HepG2 (cell line): ENCODE measurements at regions not wholly inside any gene's neighbourhood (a gene's known extent, or its start where the extent isn't known, plus 50 kb on each side); places are given as distances from the start of the nearest gene placed in this dataset.

Experiments used
- ATAC-seq: fragments of 200-7000 bp; cut with Tn5 transposase; 3 replicates; pipeline ENCODE4 v1.9.1; 2020; ENCODE audit warnings: mild to moderate bottlenecking, moderate library complexity
- BruUV-seq: library from RNA; stranded (reverse); fragments of 400-500 nt; replicated peaks from 2 replicates; lab custom pipeline; 2021; lab: Mats Ljungman, UMichigan
- CTCF ChIA-PET: fragments of 300-600 bp; formaldehyde crosslinking; extraction: SDS; loops from one replicate; lab custom pipeline; 2021; ENCODE audit warnings: low total read pairs, inconsistent platforms, low intra/inter-chr PET ratio; lab: Yijun Ruan, JAX
- POLR2A ChIA-PET: fragments of 350-600 bp; sonication (Branson Sonifier 250); formaldehyde crosslinking; loops from one replicate; lab custom pipeline; 2020; ENCODE audit warnings: antibody characterized with exemption, inconsistent platforms; lab: Yijun Ruan, JAX
- DNase-seq: peaks from one replicate; pipeline ENCODE4 v3.0.0-alpha.2; 2015; ENCODE audit warnings: low spot score
- FAIRE-seq: peaks from 3 replicates; lab custom pipeline; 2011; peaks lifted over from hg19 to GRCh38; lab: Jason Lieb, UNC
- H2AFZ ChIP-seq: one replicate; pipeline ENCODE4 v1.6.1; 2011; ENCODE audit warnings: low read length, inconsistent platforms
- H3K27ac ChIP-seq: fragments of 300-600 bp; 3 replicates; pipeline ENCODE4 v1.8.0; 2011; ENCODE audit warnings: mixed run types, mild to moderate bottlenecking, mixed read lengths, low read length, inconsistent platforms; ENCODE audit not compliant: insufficient read depth; ENCODE audit errors: extremely low read length
- H3K27me3 ChIP-seq, 2 experiments: fragments of 200-600 bp in 1 of 2; 2 replicates in 1 of 2; 3 replicates in 1 of 2; pipeline versions ENCODE4 v1.6.0 to v1.8.0; 2011; ENCODE audit warnings: low read length in 2 of 2, mild to moderate bottlenecking in 2 of 2, moderate library complexity in 2 of 2, inconsistent platforms in 1 of 2; ENCODE audit not compliant: insufficient read depth in 2 of 2, control insufficient read depth in 1 of 2
- H3K36me3 ChIP-seq, 2 experiments: fragments of 200-600 bp in 1 of 2; replicated peaks in 1 of 2; 2 replicates in 1 of 2; 3 replicates in 1 of 2; pipeline versions ENCODE4 v1.5.1 to v1.8.0; 2011; ENCODE audit warnings: low read length in 2 of 2, inconsistent platforms in 1 of 2; ENCODE audit not compliant: insufficient read depth in 2 of 2, control insufficient read depth in 1 of 2
- H3K4me1 ChIP-seq: 2 replicates; pipeline ENCODE4 v1.5.1; 2012; ENCODE audit warnings: low read length, inconsistent platforms; ENCODE audit not compliant: insufficient read depth
- H3K4me2 ChIP-seq: 2 replicates; pipeline ENCODE4 v1.6.0; 2011; ENCODE audit warnings: low read depth, low read length, inconsistent platforms
- H3K4me3 ChIP-seq, 3 experiments: fragments of 200-600 bp in 1 of 3; sonication (generic), shearing (Covaris generic) in 1 of 3; replicated peaks in 1 of 3; 2 replicates each; pipeline ENCODE4 v1.5.1; 2011 to 2016; ENCODE audit warnings: low read length in 3 of 3, inconsistent platforms in 2 of 3, low read depth in 2 of 3, mild to moderate bottlenecking in 2 of 3, control low read depth in 1 of 3, mixed read lengths in 1 of 3; ENCODE audit not compliant: insufficient read depth in 1 of 3
- H3K79me2 ChIP-seq: one replicate; pipeline ENCODE4 v1.6.1; 2011; ENCODE audit warnings: low read length, inconsistent platforms; ENCODE audit not compliant: insufficient read depth
- H3K9ac ChIP-seq: 2 replicates; pipeline ENCODE4 v1.6.0; 2011; ENCODE audit warnings: mild to moderate bottlenecking, low read depth, low read length, inconsistent platforms; ENCODE audit not compliant: insufficient read depth
- H3K9me3 ChIP-seq: 2 replicates; pipeline ENCODE4 v1.5.1; 2012; ENCODE audit warnings: mild to moderate bottlenecking, low read length
- H4K20me1 ChIP-seq: 2 replicates; pipeline ENCODE4 v1.6.0; 2011; ENCODE audit warnings: inconsistent platforms, mild to moderate bottlenecking, low read length, moderate library complexity; ENCODE audit not compliant: insufficient read depth
- DNMT3B ChIP-seq: conservative IDR thresholded peaks from 2 replicates; pipeline ENCODE4 v1.6.1; 2016; ENCODE audit warnings: missing biosample characterization, control low read depth
- FOXC1 ChIP-seq: sonication (generic); formaldehyde crosslinking; IDR thresholded peaks from 2 replicates; pipeline ENCODE4 v1.8.0; 2022; ENCODE audit warnings: mild to moderate bottlenecking, missing genetic modification reagents, borderline replicate concordance
- HDAC6 ChIP-seq: fragments of 200-600 bp; sonication (generic); IDR thresholded peaks from 2 replicates; pipeline ENCODE4 v1.7.0; 2017; ENCODE audit warnings: mild to moderate bottlenecking, antibody characterized with exemption, low read length, low read depth
- SRSF1 ChIP-seq: fragments of 200-400 bp; formaldehyde crosslinking; optimal IDR thresholded peaks from 2 replicates; pipeline ENCODE3; 2017; ENCODE audit warnings: mild to moderate bottlenecking, low read depth, low read length, moderate library complexity
- THAP7 ChIP-seq: sonication (generic); formaldehyde crosslinking; IDR thresholded peaks from 2 replicates; pipeline ENCODE4 v1.8.1; 2023; ENCODE audit warnings: mild to moderate bottlenecking, missing genetic modification reagents
- TOE1 ChIP-seq: sonication (generic); formaldehyde crosslinking; IDR thresholded peaks from 2 replicates; pipeline ENCODE4 v1.4.0; 2020; ENCODE audit warnings: mild to moderate bottlenecking, missing genetic modification reagents
- ZBTB10 ChIP-seq: sonication (generic); formaldehyde crosslinking; IDR thresholded peaks from 2 replicates; pipeline ENCODE4 v1.4.0; 2020; ENCODE audit warnings: missing genetic modification reagents, borderline replicate concordance
- ZMAT3 ChIP-seq: sonication (generic); formaldehyde crosslinking; conservative IDR thresholded peaks from 2 replicates; pipeline ENCODE4 v1.7.0; 2021; ENCODE audit warnings: missing genetic modification reagents
- ZNF33A ChIP-seq: sonication (generic); formaldehyde crosslinking; IDR thresholded peaks from 2 replicates; pipeline ENCODE4 v1.5.1; 2020; ENCODE audit warnings: missing genetic modification reagents, mild to moderate bottlenecking, moderate library complexity, borderline replicate concordance
- ZNF768 ChIP-seq: sonication (generic); formaldehyde crosslinking; IDR thresholded peaks from 2 replicates; pipeline ENCODE4 v1.4.0; 2020; ENCODE audit warnings: missing genetic modification reagents
- WGBS: methylation state at CpG from one replicate; pipeline ENCODE4 v1.1.6; 2017; ENCODE audit warnings: low lambda C conversion rate; 5-methylcytosine and 5-hydroxymethylcytosine counted together
- in situ Hi-C: cut with HindIII; loops from 2 replicates; pipeline ENCODE4 v1.10.0; 2017; ENCODE audit warnings: low pct_unique_long_range_greater_than_20kb; ENCODE audit not compliant: extremely low pct_ligation_motif_present
- intact Hi-C: fragments of 100-400 bp; cut with micrococcal nuclease; formaldehyde crosslinking; loops from one replicate; pipeline ENCODE4 v1.10.0; 2022; ENCODE audit not compliant: unreplicated experiment

GRCh38 chr5:133702791-133703770 lies 90.7 kb upstream of the FSTL4 start:
- H3K79me2 ChIP-seq, result no peaks in the 10 kb centered on the region
- peaks cover 2 to 4% of the 10 kb centered on the region in 2 experiments; a peak in 4 of 5 replicates for H3K27me3 ChIP-seq
- no peaks in the 10 kb centered on the region for H3K4me1 ChIP-seq
- no peak overlapping the region for H3K27ac ChIP-seq
- FAIRE-seq (no peak), DNase-seq (no peak), ATAC-seq (no peak)
- H3K4me2 ChIP-seq, result no peak overlapping the region
- H3K9ac ChIP-seq, result no peak overlapping the region
- no peak for TF ChIP-seq ZMAT3 (CRISPR knock-in tag)
- no peak for TF ChIP-seq SRSF1
- TF ChIP-seq TOE1 (CRISPR knock-in tag), result no peak
- no peak for TF ChIP-seq FOXC1 (CRISPR knock-in tag)
- no peak for TF ChIP-seq ZNF768 (CRISPR knock-in tag)
- no peak for TF ChIP-seq DNMT3B (CRISPR knock-in tag)
- TF ChIP-seq ZBTB10 (CRISPR knock-in tag), result no peak
- no peak for TF ChIP-seq HDAC6
- TF ChIP-seq ZNF33A (CRISPR knock-in tag), result no peak
- no peak for TF ChIP-seq THAP7
- no peak overlapping the region for H3K4me3 ChIP-seq
- no peaks in the 10 kb centered on the region for H3K36me3 ChIP-seq
- ChIA-PET CTCF (no interaction called here), POLR2A (no interaction called here)
- no peak overlapping the region for H2AFZ ChIP-seq
- no peaks in the 10 kb centered on the region for H3K9me3 ChIP-seq
- in situ Hi-C loops (no loop called here), intact Hi-C loops (no loop called here)
- H4K20me1 ChIP-seq, result no peaks in the 10 kb centered on the region
- BruUV-seq, result no TSS peak
- 12% methylated on average over 11 of the region's 15 CpGs for WGBS
